BLaER1 (cell line): ENCODE measurements at regions not wholly inside any gene's neighbourhood (a gene's known extent, or its start where the extent isn't known, plus 50 kb on each side); places are given as distances from the start of the nearest gene placed in this dataset.

ENCODE experiments used
- H3K27ac ChIP-seq: shearing (Covaris generic); formaldehyde crosslinking; 2 replicates; pipeline ENCODE4 v1.8.1; 2022
- H3K27me3 ChIP-seq: shearing (Covaris generic); formaldehyde crosslinking; 2 replicates; pipeline ENCODE4 v1.8.1; 2022
- H3K36me3 ChIP-seq: shearing (Covaris generic); formaldehyde crosslinking; 2 replicates; pipeline ENCODE4 v1.8.1; 2022
- H3K4me1 ChIP-seq: shearing (Covaris generic); formaldehyde crosslinking; 2 replicates; pipeline ENCODE4 v1.8.1; 2022
- H3K4me2 ChIP-seq: shearing (Covaris generic); formaldehyde crosslinking; 2 replicates; pipeline ENCODE4 v1.8.1; 2022
- H3K4me3 ChIP-seq: shearing (Covaris generic); formaldehyde crosslinking; 2 replicates; pipeline ENCODE4 v1.8.1; 2022
- H3K9ac ChIP-seq: shearing (Covaris generic); formaldehyde crosslinking; 2 replicates; pipeline ENCODE4 v1.8.1; 2022
- H3K9me3 ChIP-seq: shearing (Covaris generic); formaldehyde crosslinking; 2 replicates; pipeline ENCODE4 v1.8.1; 2022
- H4K20me1 ChIP-seq: shearing (Covaris generic); formaldehyde crosslinking; 2 replicates; pipeline ENCODE4 v1.8.1; 2022
- Cebpa-rat ChIP-seq: shearing (Covaris generic); IDR thresholded peaks from 2 replicates; pipeline ENCODE4 v1.8.1; 2022

DNA sequence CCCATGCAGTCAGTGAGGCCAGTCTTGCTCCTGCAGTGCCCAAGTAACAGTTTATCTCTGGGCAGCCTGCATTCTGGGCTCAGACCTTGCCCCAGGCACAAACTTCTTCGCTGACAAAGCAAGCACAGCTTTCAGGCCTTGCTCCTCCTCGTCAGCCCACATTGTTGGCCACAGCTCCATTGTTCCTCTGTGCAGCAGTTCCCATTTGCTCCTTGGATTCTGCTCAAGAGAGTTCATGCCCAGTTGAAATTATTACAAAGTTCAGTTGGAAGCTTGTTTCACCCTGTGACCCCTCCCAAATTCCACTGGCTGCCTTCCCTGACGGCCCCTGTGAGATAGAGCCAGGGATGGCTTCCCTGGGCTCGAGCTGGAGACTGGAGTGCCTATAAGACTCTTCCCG is 163.4 kb upstream of the DDHD1 start:
- Histone ChIP-seq H3K4me2 (no peak overlapping the region), H3K4me1 (no peaks in the 10 kb centered on the region), H3K36me3 (peaks cover 11% of the 10 kb centered on the region; the same call in 1 of the 2 replicates), H3K9ac (no peak overlapping the region), H3K27me3 (no peaks in the 10 kb centered on the region), H3K4me3 (no peak overlapping the region), H3K27ac (no peak overlapping the region), H3K9me3 (peaks cover 40% of the 10 kb centered on the region), H4K20me1 (no peaks in the 10 kb centered on the region)
- TF ChIP-seq Cebpa-rat: no peak

GRCh38 chr14:53310412-53310811 is 157.3 kb upstream of the DDHD1 start:
- no peaks in the 10 kb centered on the region for H3K36me3 ChIP-seq

GRCh38 chr14:53306911-53307310 is 153.8 kb upstream of the DDHD1 start:
- Histone ChIP-seq H3K4me3 (no peak overlapping the region), H4K20me1 (no peaks in the 10 kb centered on the region), H3K27ac (no peak overlapping the region), H3K4me2 (peak overlapping the region; percentile 61; the same call in 1 of the 2 replicates), H3K4me1 (peaks cover 26% of the 10 kb centered on the region), H3K9ac (no peak overlapping the region), H3K9me3 (peaks cover 23% of the 10 kb centered on the region), H3K36me3 (no peaks in the 10 kb centered on the region), H3K27me3 (no peaks in the 10 kb centered on the region)
- TF ChIP-seq Cebpa-rat: no peak

More at GRCh38 chr14:53310412-53310811, 157.3 kb upstream of the DDHD1 start:
- Histone ChIP-seq H4K20me1 (no peaks in the 10 kb centered on the region), H3K4me2 (no peak overlapping the region), H3K9ac (no peak overlapping the region), H3K27ac (no peak overlapping the region), H3K4me3 (no peak overlapping the region), H3K9me3 (peaks cover 32% of the 10 kb centered on the region), H3K27me3 (no peaks in the 10 kb centered on the region), H3K4me1 (peaks cover 16% of the 10 kb centered on the region)
- TF ChIP-seq Cebpa-rat: no peak

GRCh38 chr14:53306267-53306721 is 153.2 kb upstream of the DDHD1 start:
- Histone ChIP-seq H3K4me3 (peak overlapping the region; percentile 55), H3K9ac (peak overlapping the region; percentile 56), H3K36me3 (no peaks in the 10 kb centered on the region), H3K4me1 (peaks cover 26% of the 10 kb centered on the region), H3K4me2 (peak overlapping the region; percentile 61), H3K27ac (no peak overlapping the region), H4K20me1 (no peaks in the 10 kb centered on the region), H3K27me3 (no peaks in the 10 kb centered on the region), H3K9me3 (peaks cover 20% of the 10 kb centered on the region)
- no peak for TF ChIP-seq Cebpa-rat

GRCh38 chr14:53304726-53305381 is 151.7 kb upstream of the DDHD1 start:
- Histone ChIP-seq H3K4me2 (no peak overlapping the region; the same call in 1 of the 2 replicates), H3K36me3 (no peaks in the 10 kb centered on the region), H3K4me3 (no peak overlapping the region), H3K4me1 (peaks cover 26% of the 10 kb centered on the region), H3K27me3 (no peaks in the 10 kb centered on the region), H3K27ac (no peak overlapping the region), H3K9ac (no peak overlapping the region), H4K20me1 (no peaks in the 10 kb centered on the region), H3K9me3 (peaks cover 6% of the 10 kb centered on the region)
- TF ChIP-seq Cebpa-rat: no peak

DNA sequence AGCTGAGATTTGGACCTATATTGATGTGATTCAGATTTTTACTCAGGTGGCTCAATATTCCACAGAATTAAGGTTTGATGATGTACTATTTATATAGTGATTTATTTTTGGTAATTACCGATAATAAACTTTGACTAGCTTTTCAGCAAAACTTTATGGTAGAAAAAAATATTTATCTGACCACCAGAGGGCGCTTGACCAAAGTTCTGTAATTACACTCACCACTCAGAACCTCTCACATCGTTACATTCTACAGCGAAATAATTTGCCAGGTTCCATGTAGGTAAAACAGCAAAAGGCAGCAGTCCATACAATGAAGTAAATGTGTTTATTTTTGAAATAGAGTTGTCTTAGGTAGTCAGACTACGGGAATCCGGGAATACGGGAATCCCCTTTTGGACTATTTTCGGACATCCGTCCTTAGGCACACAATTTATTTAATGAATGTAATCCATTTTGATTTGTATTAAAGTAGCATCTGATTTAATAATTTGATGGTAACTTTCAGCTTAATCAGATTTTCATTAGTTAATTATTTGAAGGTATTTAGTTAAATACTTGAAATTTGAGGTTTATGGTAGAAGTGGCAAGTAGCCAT is 143.0 kb upstream of the DDHD1 start:
- Histone ChIP-seq H3K9me3 (no peaks in the 10 kb centered on the region), H3K4me3 (no peak overlapping the region), H3K9ac (no peak overlapping the region), H3K27me3 (no peaks in the 10 kb centered on the region), H3K4me2 (no peak overlapping the region), H3K27ac (no peak overlapping the region), H3K4me1 (no peaks in the 10 kb centered on the region), H4K20me1 (no peaks in the 10 kb centered on the region), H3K36me3 (no peaks in the 10 kb centered on the region)
- no peak for TF ChIP-seq Cebpa-rat

- H3K36me3 ChIP-seq: no peaks in the 10 kb centered on the region
These were observed 142.2 kb upstream of the DDHD1 start for GRCh38 chr14:53295372-53295771.

GRCh38 chr14:53286301-53286700 is 133.2 kb upstream of the DDHD1 start:
- no peak overlapping the region for H3K9ac ChIP-seq
- no peak overlapping the region for H3K27ac ChIP-seq
- no peaks in the 10 kb centered on the region for H3K36me3 ChIP-seq
- H3K9me3 ChIP-seq: peaks cover 14% of the 10 kb centered on the region
- no peaks in the 10 kb centered on the region for H3K4me1 ChIP-seq
- H3K4me3 ChIP-seq: no peak overlapping the region
- no peaks in the 10 kb centered on the region for H3K27me3 ChIP-seq
- no peak overlapping the region for H3K4me2 ChIP-seq
- H4K20me1 ChIP-seq: no peaks in the 10 kb centered on the region
- TF ChIP-seq Cebpa-rat: no peak

More at GRCh38 chr14:53295372-53295771, 142.2 kb upstream of the DDHD1 start:
- Histone ChIP-seq H3K4me2 (no peak overlapping the region), H3K27ac (no peak overlapping the region), H4K20me1 (no peaks in the 10 kb centered on the region), H3K9ac (no peak overlapping the region), H3K4me1 (no peaks in the 10 kb centered on the region), H3K9me3 (no peaks in the 10 kb centered on the region), H3K4me3 (no peak overlapping the region), H3K27me3 (no peaks in the 10 kb centered on the region)
- TF ChIP-seq Cebpa-rat: no peak

DNA sequence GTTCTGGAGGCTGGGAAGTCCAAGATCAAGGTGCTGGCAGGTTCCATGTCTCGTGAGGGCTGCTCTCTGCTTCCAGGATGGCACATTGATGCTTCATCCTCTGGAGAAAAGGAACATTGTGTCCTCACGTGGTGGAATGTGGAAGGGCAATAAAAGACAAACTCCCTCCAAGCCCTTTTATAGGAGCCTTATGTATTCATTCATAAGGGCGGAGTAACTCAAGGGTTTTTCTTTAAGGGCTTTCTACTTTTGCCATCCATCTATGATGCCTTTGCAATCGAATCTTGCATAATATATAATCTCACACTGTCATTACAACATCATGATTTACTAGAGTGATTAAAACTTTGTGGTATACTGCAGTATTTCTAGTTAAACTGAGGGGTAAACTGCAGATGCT is 132.7 kb upstream of the DDHD1 start:
- Histone ChIP-seq H3K36me3 (no peaks in the 10 kb centered on the region), H3K4me1 (no peaks in the 10 kb centered on the region)

DNA sequence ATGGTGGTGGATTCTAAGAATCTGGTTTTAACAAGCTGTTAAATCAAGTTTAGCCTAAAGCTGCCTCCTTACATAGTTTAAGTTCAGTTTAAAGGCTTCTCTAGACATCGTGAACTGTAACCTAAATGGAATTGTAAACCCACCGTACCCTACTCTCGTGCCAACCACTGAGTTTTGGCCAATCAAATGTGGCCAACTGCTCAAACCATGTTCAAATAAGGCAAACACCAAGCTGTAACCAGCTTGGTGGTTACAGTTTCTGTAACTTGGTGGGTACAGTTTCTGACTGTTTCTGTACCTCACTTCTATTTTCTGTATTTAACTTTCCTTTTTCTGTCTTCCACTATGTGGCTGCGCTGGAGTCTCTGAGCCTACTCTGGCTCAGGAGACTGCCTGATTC is 131.9 kb upstream of the DDHD1 start:
- TF ChIP-seq Cebpa-rat: no peak
- Histone ChIP-seq H4K20me1 (no peaks in the 10 kb centered on the region), H3K36me3 (no peaks in the 10 kb centered on the region), H3K9ac (no peak overlapping the region), H3K4me2 (no peak overlapping the region), H3K27ac (no peak overlapping the region), H3K4me1 (no peaks in the 10 kb centered on the region), H3K27me3 (no peaks in the 10 kb centered on the region), H3K4me3 (no peak overlapping the region), H3K9me3 (peaks cover 26% of the 10 kb centered on the region)

More for the DNA sequence above, 132.7 kb upstream of the DDHD1 start:
- no peak overlapping the region for H3K27ac ChIP-seq
- no peak overlapping the region for H3K4me3 ChIP-seq
- no peak overlapping the region for H3K9ac ChIP-seq
- no peaks in the 10 kb centered on the region for H4K20me1 ChIP-seq
- no peak overlapping the region for H3K4me2 ChIP-seq
- no peaks in the 10 kb centered on the region for H3K27me3 ChIP-seq
- peaks cover 19% of the 10 kb centered on the region for H3K9me3 ChIP-seq
- TF ChIP-seq Cebpa-rat: no peak
